IMR-90 (cell line): ENCODE measurements at regions not wholly inside any gene's neighbourhood (a gene's known extent, or its start where the extent isn't known, plus 50 kb on each side); places are given as distances from the start of the nearest gene placed in this dataset.

Experiments used
- ATAC-seq: fragments of 200-7000 bp; cut with Tn5 transposase; 2 replicates; pipeline ENCODE4 v1.9.1; 2020; ENCODE audit warnings: low read depth, mild to moderate bottlenecking, moderate library complexity
- BruUV-seq: library from RNA; stranded (reverse); fragments of 400-500 nt; replicated peaks from 2 replicates; lab custom pipeline; 2021; lab: Mats Ljungman, UMichigan
- CTCF ChIA-PET: fragments of 300-600 bp; formaldehyde crosslinking; extraction: SDS; loops from one replicate; lab custom pipeline; 2021; ENCODE audit warnings: antibody characterized with exemption; lab: Yijun Ruan, JAX
- POLR2A ChIA-PET: fragments of 300-600 bp; sonication (Branson Sonifier 250); formaldehyde crosslinking; loops from one replicate; lab custom pipeline; 2022; ENCODE audit warnings: antibody characterized with exemption; ENCODE audit not compliant: unreplicated experiment; lab: Charles Lee
- DNase-seq: peaks from one replicate; pipeline ENCODE4 v3.0.0; 2013
- H2AFZ ChIP-seq: replicated peaks from 2 replicates; pipeline ENCODE3; 2013; ENCODE audit warnings: low read length, mild to moderate bottlenecking; ENCODE audit not compliant: poor library complexity
- H2AK5ac ChIP-seq: 2 replicates; pipeline ENCODE4 v1.6.1; 2013; ENCODE audit warnings: low read depth, low read length, inconsistent platforms
- H2AK9ac ChIP-seq: replicated peaks from 2 replicates; pipeline ENCODE3; 2013; ENCODE audit warnings: mild to moderate bottlenecking, low read depth, low read length, moderate library complexity; ENCODE audit not compliant: poor library complexity
- H2BK120ac ChIP-seq: 2 replicates; pipeline ENCODE4 v1.6.1; 2013; ENCODE audit warnings: low read depth, low read length, inconsistent platforms
- H2BK15ac ChIP-seq: 3 replicates; pipeline ENCODE4 v1.6.1; 2013; ENCODE audit warnings: low read depth, low read length, inconsistent platforms
- H2BK20ac ChIP-seq: 2 replicates; pipeline ENCODE4 v1.6.1; 2013; ENCODE audit warnings: low read depth, mild to moderate bottlenecking, inconsistent platforms, low read length, moderate library complexity
- H2BK5ac ChIP-seq: 2 replicates; pipeline ENCODE4 v1.6.1; 2013; ENCODE audit warnings: mild to moderate bottlenecking, low read depth, low read length, inconsistent platforms; ENCODE audit not compliant: poor library complexity, severe bottlenecking
- H3K14ac ChIP-seq: replicated peaks from 2 replicates; pipeline ENCODE4 v1.6.1; 2013; ENCODE audit warnings: low read depth, low read length, inconsistent platforms
- H3K18ac ChIP-seq: 2 replicates; pipeline ENCODE4 v1.6.1; 2013; ENCODE audit warnings: low read depth, low read length, control low read depth
- H3K23ac ChIP-seq: 2 replicates; pipeline ENCODE4 v1.6.1; 2013; ENCODE audit warnings: low read depth, low read length, inconsistent platforms
- H3K27ac ChIP-seq: 2 replicates; pipeline ENCODE4 v1.5.1; 2013; ENCODE audit warnings: mild to moderate bottlenecking, control low read depth, low read length; ENCODE audit not compliant: insufficient read depth
- H3K27me3 ChIP-seq: 2 replicates; pipeline ENCODE4 v1.6.1; 2013; ENCODE audit warnings: low read length; ENCODE audit not compliant: control insufficient read depth, insufficient read depth
- H3K36me3 ChIP-seq: 2 replicates; pipeline ENCODE4 v1.6.1; 2013; ENCODE audit warnings: low read length, mixed read lengths; ENCODE audit not compliant: control insufficient read depth, insufficient read depth
- H3K4ac ChIP-seq: 2 replicates; pipeline ENCODE4 v1.6.1; 2013; ENCODE audit warnings: low read depth, low read length, inconsistent platforms
- H3K4me1 ChIP-seq: 2 replicates; pipeline ENCODE4 v1.6.1; 2013; ENCODE audit warnings: low read length, mixed read lengths; ENCODE audit not compliant: control insufficient read depth, insufficient read depth
- H3K4me2 ChIP-seq: 2 replicates; pipeline ENCODE4 v1.6.1; 2013; ENCODE audit warnings: low read depth, mild to moderate bottlenecking, control low read depth, low read length, moderate library complexity
- H3K4me3 ChIP-seq: 2 replicates; pipeline ENCODE4 v1.5.1; 2013; ENCODE audit warnings: low read depth, mild to moderate bottlenecking, control low read depth, low read length, moderate library complexity; ENCODE audit not compliant: insufficient read depth
- H3K56ac ChIP-seq: 2 replicates; pipeline ENCODE4 v1.6.1; 2013; ENCODE audit warnings: low read length, inconsistent platforms; ENCODE audit not compliant: insufficient read depth; ENCODE audit errors: extremely low read depth
- H3K79me1 ChIP-seq, 2 experiments: 2 replicates each; pipeline ENCODE4 v1.6.1; 2013; ENCODE audit warnings: low read length in 2 of 2, inconsistent platforms in 1 of 2, low read depth in 1 of 2
- H3K9ac ChIP-seq: 2 replicates; pipeline ENCODE4 v1.6.1; 2013; ENCODE audit warnings: low read depth, low read length, control low read depth
- H3K9me1 ChIP-seq: 2 replicates; pipeline ENCODE4 v1.6.1; 2013; ENCODE audit warnings: low read length, inconsistent platforms; ENCODE audit not compliant: insufficient read depth
- H3K9me3 ChIP-seq: 2 replicates; pipeline ENCODE4 v1.6.1; 2013; ENCODE audit warnings: low read length; ENCODE audit not compliant: control insufficient read depth, insufficient read depth
- H4K20me1 ChIP-seq: 2 replicates; pipeline ENCODE4 v1.6.1; 2013; ENCODE audit warnings: low read length, inconsistent platforms; ENCODE audit not compliant: insufficient read depth
- H4K5ac ChIP-seq: 2 replicates; pipeline ENCODE4 v1.6.1; 2013; ENCODE audit warnings: mild to moderate bottlenecking, low read depth, low read length, control low read depth
- H4K8ac ChIP-seq, 2 experiments: 2 replicates each; pipeline ENCODE4 v1.6.1; 2013; ENCODE audit warnings: low read depth in 2 of 2, low read length in 2 of 2, control low read depth in 1 of 2, inconsistent platforms in 1 of 2
- H4K91ac ChIP-seq: 2 replicates; pipeline ENCODE4 v1.6.1; 2013; ENCODE audit warnings: low read depth, low read length, inconsistent platforms; ENCODE audit not compliant: insufficient read depth
- BHLHE40 ChIP-seq: fragments of 150-350 bp; IDR thresholded peaks from 2 replicates; pipeline ENCODE4 v1.6.1; 2016; ENCODE audit warnings: mild to moderate bottlenecking, low read depth, low read length
- FOS ChIP-seq: fragments of 150-350 bp; IDR thresholded peaks from 2 replicates; pipeline ENCODE4 v1.6.1; 2016; ENCODE audit warnings: low read depth, low read length
- MAFK ChIP-seq: IDR thresholded peaks from 2 replicates; pipeline ENCODE4 v1.6.1; 2012; ENCODE audit warnings: low read depth, low read length, improper control_type of control experiment
- MXI1 ChIP-seq: IDR thresholded peaks from 2 replicates; pipeline ENCODE4 v1.6.1; 2012; ENCODE audit warnings: low read depth, mild to moderate bottlenecking, low read length, moderate library complexity, borderline replicate concordance
- NFE2L2 ChIP-seq: fragments of 150-350 bp; IDR thresholded peaks from 2 replicates; pipeline ENCODE4 v1.6.1; 2016; ENCODE audit warnings: low read depth, mild to moderate bottlenecking, low read length
- RAD21 ChIP-seq: IDR thresholded peaks from 2 replicates; pipeline ENCODE4 v1.6.1; 2012; ENCODE audit warnings: low read length, improper control_type of control experiment
- RFX5 ChIP-seq: IDR thresholded peaks from 2 replicates; pipeline ENCODE4 v1.8.0; 2012; ENCODE audit warnings: low read depth, mild to moderate bottlenecking, low read length, moderate library complexity
- WGBS, 2 experiments: methylation state at CpG; one replicate each; pipeline versions ENCODE4 v1.1.5 to v1.1.7; 2013; ENCODE audit warnings: missing lambda C conversion rate in 2 of 2; ENCODE audit not compliant: insufficient read length in 1 of 2; ENCODE audit errors: extremely low coverage in 2 of 2; 5-methylcytosine and 5-hydroxymethylcytosine counted together
- dilution Hi-C: fragments of 300-500 bp; cut with HindIII; formaldehyde crosslinking; loops from one replicate; pipeline ENCODE4 v1.14.3; 2018; ENCODE audit warnings: low sequenced_read_pairs; ENCODE audit not compliant: unreplicated experiment
- in situ Hi-C: fragments of 300-500 bp; cut with MboI; formaldehyde crosslinking; loops from 3 replicates; pipeline ENCODE4 v1.14.3; 2019; ENCODE audit warnings: low sequenced_read_pairs, inconsistent platforms, mixed read lengths
- intact Hi-C: fragments of 100-400 bp; cut with micrococcal nuclease; formaldehyde crosslinking; loops from 2 replicates; pipeline ENCODE4 v1.10.0; 2022

GRCh38 chr12:127146991-127147718 lies 1119.8 kb upstream of the TMEM132C start:
- Histone ChIP-seq H2BK15ac (no peak overlapping the region), H3K4me1 (no peaks in the 10 kb centered on the region), H3K56ac (no peak overlapping the region), H3K9me1 (no peaks in the 10 kb centered on the region), H3K4me2 (no peak overlapping the region), H3K9me3 (peaks cover 10% of the 10 kb centered on the region), H3K23ac (no peak overlapping the region), H4K8ac (no peak overlapping the region), H4K5ac (no peak overlapping the region), H2BK20ac (no peak overlapping the region), H2AFZ (no peak overlapping the region), H2AK5ac (no peak overlapping the region), H3K4me3 (no peak overlapping the region), H3K27me3 (no peaks in the 10 kb centered on the region), H3K36me3 (no peaks in the 10 kb centered on the region), H4K91ac (no peak overlapping the region), H2AK9ac (no peak overlapping the region), H3K4ac (no peak overlapping the region), H2BK5ac (no peak overlapping the region), H4K20me1 (no peaks in the 10 kb centered on the region), H3K14ac (no peak overlapping the region), H2BK120ac (no peak overlapping the region), H3K9ac (no peak overlapping the region), H3K18ac (no peak overlapping the region), H3K27ac (no peak overlapping the region), H3K79me1 (no peaks in the 10 kb centered on the region)
- dilution Hi-C loops, result no loop called here
- BruUV-seq, result no TSS peak
- POLR2A ChIA-PET, result no interaction called here
- TF ChIP-seq RFX5 (no peak), MXI1 (no peak), BHLHE40 (no peak), MAFK (no peak), NFE2L2 (no peak), FOS (no peak), RAD21 (no peak)
- in situ Hi-C loops, result no loop called here
- 41% methylated on average over 2 of the region's 4 CpGs; no CpG with 5 or more reads in 1 of the 2 experiments for WGBS, 2 experiments
- DNase-seq (no peak), ATAC-seq (no peak)
- intact Hi-C loops, result no loop called here
- CTCF ChIA-PET, result no interaction called here
